ENCODE measurements at regions not wholly inside any gene's neighbourhood (a gene's known extent, or its start where the extent isn't known, plus 50 kb on each side); places are given as distances from the start of the nearest gene placed in this dataset.

DNA sequence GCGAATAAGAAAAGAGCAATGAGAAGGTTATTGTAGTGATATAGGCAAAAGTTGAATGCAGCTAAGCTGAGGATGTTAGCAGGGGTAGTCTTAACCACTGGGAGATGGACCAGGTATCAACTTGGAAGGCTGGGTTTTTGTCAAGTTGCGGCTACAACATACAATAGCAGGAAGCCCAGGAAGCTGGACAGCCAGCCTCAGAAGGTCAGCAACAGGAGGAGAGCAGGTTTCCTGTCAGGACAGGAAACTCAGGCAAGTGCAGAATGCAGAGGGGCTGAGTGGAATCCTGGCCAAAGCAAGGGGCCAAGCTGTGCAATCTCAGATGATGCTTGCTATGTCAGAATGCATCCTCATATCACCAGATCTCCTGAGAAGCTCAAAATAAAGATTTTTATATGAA, 530.0 kb upstream of the ID2 start:
- no peak overlapping the region for H3K4me3 Mint-ChIP-seq (ENCODE audit: unreplicated experiment)
- no peaks in the 10 kb centered on the region for H3K36me3 Mint-ChIP-seq (ENCODE audit: unreplicated experiment)
- no peak overlapping the region for H3K27ac Mint-ChIP-seq (ENCODE audit: unreplicated experiment)
- peaks cover 5% of the 10 kb centered on the region for H3K9me3 Mint-ChIP-seq (ENCODE audit: unreplicated experiment)
- DNase-seq: no peak
- no peaks in the 10 kb centered on the region for H3K4me1 Mint-ChIP-seq (ENCODE audit: low read depth, unreplicated experiment)
- H3K27me3 Mint-ChIP-seq (ENCODE audit: unreplicated experiment): no peaks in the 10 kb centered on the region
- TF ChIP-seq, protein P1, sequence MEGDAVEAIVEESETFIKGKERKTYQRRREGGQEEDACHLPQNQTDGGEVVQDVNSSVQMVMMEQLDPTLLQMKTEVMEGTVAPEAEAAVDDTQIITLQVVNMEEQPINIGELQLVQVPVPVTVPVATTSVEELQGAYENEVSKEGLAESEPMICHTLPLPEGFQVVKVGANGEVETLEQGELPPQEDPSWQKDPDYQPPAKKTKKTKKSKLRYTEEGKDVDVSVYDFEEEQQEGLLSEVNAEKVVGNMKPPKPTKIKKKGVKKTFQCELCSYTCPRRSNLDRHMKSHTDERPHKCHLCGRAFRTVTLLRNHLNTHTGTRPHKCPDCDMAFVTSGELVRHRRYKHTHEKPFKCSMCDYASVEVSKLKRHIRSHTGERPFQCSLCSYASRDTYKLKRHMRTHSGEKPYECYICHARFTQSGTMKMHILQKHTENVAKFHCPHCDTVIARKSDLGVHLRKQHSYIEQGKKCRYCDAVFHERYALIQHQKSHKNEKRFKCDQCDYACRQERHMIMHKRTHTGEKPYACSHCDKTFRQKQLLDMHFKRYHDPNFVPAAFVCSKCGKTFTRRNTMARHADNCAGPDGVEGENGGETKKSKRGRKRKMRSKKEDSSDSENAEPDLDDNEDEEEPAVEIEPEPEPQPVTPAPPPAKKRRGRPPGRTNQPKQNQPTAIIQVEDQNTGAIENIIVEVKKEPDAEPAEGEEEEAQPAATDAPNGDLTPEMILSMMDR (IDR thresholded peaks at IDR 0.05; ENCODE audit: partially characterized antibody, unreplicated experiment): no peak

DNA sequence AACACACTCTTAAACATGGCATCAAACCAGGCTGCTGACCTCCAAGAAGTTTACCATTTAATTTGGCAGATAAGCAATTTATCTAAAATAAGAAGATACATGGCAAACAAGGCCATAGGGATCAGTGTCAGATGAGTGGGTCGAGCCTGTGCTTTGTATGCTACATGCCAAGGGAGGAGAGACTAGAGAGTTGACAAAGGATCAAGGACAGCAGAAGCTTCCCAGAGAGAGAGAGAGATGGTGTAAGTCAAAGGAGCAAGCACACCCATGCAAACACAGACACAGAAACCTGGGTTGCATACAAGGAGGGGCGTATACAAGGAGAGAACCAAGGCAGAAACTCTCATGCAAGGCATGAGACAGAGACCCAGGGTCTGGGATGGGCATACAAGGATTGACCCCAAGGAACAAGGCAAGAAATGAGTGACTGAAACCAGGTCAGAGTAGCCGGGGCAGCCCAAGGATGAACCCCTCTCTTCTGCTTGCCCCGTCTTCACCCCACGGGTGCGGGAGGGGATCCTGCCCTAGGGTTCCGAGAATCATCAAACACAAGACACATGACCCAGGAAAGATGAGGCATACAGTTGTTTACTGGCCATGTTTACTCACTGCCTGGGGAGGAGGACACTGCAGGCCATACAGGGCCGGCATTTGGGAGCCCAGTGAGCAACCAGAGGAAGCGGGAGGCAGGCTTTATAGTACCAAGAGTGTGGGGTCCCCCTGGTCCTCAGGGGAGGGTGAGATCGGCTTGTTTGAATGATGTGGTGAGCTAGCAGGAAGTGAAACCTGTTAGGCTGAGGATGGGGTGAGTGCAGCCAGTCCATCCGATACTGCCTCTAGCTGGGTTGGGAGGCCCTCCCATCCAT, 529.2 kb upstream of the ID2 start:
- TF ChIP-seq, protein P1 (IDR thresholded peaks at IDR 0.05; ENCODE audit: partially characterized antibody, unreplicated experiment): no peak
- Mint-ChIP-seq H3K4me3 (ENCODE audit: unreplicated experiment) (no peak overlapping the region), H3K27me3 (ENCODE audit: unreplicated experiment) (no peaks in the 10 kb centered on the region), H3K4me1 (ENCODE audit: low read depth, unreplicated experiment) (no peaks in the 10 kb centered on the region), H3K27ac (ENCODE audit: unreplicated experiment) (no peak overlapping the region), H3K9me3 (ENCODE audit: unreplicated experiment) (peaks cover 5% of the 10 kb centered on the region), H3K36me3 (ENCODE audit: unreplicated experiment) (no peaks in the 10 kb centered on the region)
- no peak for DNase-seq

DNA sequence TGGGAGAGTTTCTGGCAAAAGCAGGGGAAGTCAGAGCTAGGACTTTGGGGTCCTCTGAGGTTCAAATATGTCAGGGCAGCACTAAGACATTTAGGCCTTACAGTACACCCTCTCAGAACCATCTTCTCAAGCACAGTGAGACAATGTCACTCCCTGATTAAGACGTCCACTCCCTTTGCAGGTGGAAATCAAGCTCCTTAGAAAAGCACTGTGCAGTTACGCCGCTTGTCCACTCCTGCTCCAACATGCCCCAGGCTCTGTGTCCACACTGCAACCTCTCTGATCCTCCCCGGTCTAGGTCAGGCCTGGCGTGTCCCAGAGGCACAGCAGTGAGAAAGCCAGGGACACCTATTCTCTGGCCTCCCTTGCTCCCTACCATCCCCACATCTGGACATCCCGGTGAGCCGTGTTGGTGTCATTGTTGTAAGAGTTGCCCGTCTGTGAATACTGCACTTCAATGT, 528.6 kb upstream of the ID2 start:
- Mint-ChIP-seq H3K4me3 (ENCODE audit: unreplicated experiment) (no peak overlapping the region), H3K27me3 (ENCODE audit: unreplicated experiment) (no peaks in the 10 kb centered on the region), H3K36me3 (ENCODE audit: unreplicated experiment) (no peaks in the 10 kb centered on the region), H3K9me3 (ENCODE audit: unreplicated experiment) (peaks cover 5% of the 10 kb centered on the region), H3K27ac (ENCODE audit: unreplicated experiment) (no peak overlapping the region), H3K4me1 (ENCODE audit: low read depth, unreplicated experiment) (no peaks in the 10 kb centered on the region)
- no peak for DNase-seq
- TF ChIP-seq, protein P1 (IDR thresholded peaks at IDR 0.05; ENCODE audit: partially characterized antibody, unreplicated experiment): no peak

DNA sequence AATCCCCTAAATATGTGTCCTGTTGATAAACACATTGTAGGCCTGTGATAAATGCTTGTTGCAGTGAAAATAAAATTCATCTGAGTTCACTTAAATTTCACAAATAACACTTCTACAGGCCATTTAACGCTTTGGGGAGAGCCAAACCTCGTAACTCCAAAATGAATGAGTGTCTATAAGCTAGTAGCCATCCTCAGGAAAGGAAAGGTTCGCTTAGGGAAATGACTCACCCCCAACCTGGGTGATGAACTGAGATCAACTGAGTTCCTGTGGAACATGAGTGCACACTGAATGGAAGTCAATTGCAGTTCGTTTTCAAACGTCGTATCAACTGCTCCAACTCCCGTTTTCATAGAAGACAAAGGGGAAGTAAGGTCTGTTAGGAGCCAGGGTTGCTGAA, 527.6 kb upstream of the ID2 start:
- Mint-ChIP-seq H3K36me3 (ENCODE audit: unreplicated experiment) (no peaks in the 10 kb centered on the region), H3K4me1 (ENCODE audit: low read depth, unreplicated experiment) (peaks cover under 1% of the 10 kb centered on the region), H3K4me3 (ENCODE audit: unreplicated experiment) (no peak overlapping the region), H3K27me3 (ENCODE audit: unreplicated experiment) (no peaks in the 10 kb centered on the region), H3K9me3 (ENCODE audit: unreplicated experiment) (peaks cover 5% of the 10 kb centered on the region), H3K27ac (ENCODE audit: unreplicated experiment) (no peak overlapping the region)
- TF ChIP-seq, protein P1 (IDR thresholded peaks at IDR 0.05; ENCODE audit: partially characterized antibody, unreplicated experiment): no peak
- no peak for DNase-seq

DNA sequence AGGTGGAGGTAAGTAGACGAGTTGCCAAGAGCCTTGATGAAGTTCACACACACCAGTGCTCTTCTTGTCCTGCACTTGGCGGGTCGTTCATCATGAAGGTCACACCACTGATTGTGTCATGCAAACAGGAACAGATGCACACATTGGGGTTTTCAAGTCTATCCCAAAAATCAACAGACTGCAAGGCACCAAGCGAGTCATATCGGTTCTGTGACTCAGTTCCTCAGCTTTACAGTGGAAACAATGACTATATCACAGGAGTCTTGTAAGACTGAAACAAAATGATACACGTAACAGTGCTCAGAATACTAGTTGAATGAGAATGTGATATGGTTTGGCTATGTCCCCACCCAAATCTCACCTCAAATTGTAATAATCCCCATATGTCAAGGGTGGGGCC, 526.9 kb upstream of the ID2 start:
- Mint-ChIP-seq H3K9me3 (ENCODE audit: unreplicated experiment) (peaks cover 5% of the 10 kb centered on the region), H3K27ac (ENCODE audit: unreplicated experiment) (no peak overlapping the region), H3K27me3 (ENCODE audit: unreplicated experiment) (no peaks in the 10 kb centered on the region), H3K4me1 (ENCODE audit: low read depth, unreplicated experiment) (peaks cover 5% of the 10 kb centered on the region), H3K36me3 (ENCODE audit: unreplicated experiment) (no peaks in the 10 kb centered on the region), H3K4me3 (ENCODE audit: unreplicated experiment) (no peak overlapping the region)
- DNase-seq: no peak
- TF ChIP-seq, protein P1 (IDR thresholded peaks at IDR 0.05; ENCODE audit: partially characterized antibody, unreplicated experiment): no peak
